ENCODE measurements at regions not wholly inside any gene's neighbourhood (a gene's known extent, or its start where the extent isn't known, plus 50 kb on each side); places are given as distances from the start of the nearest gene placed in this dataset.

- Histone ChIP-seq H3K9me3 (ENCODE audit: control insufficient read depth in 2 of 3, insufficient read depth in 1 of 3, low read length in 3 of 3) (no peaks in the 10 kb centered on the region), H3K9ac (ENCODE audit: low read length in 3 of 3) (no peak overlapping the region), H3K4me3 (ENCODE audit: low read length in 3 of 3) (no peak overlapping the region), H3K27ac (ENCODE audit: low read depth in 2 of 2, low read length in 2 of 2) (no peak overlapping the region), H3K4me1 (ENCODE audit: control insufficient read depth in 2 of 3, insufficient read depth in 2 of 3, low read depth in 1 of 3, low read length in 3 of 3) (no peaks in the 10 kb centered on the region), H3K36me3 (ENCODE audit: control insufficient read depth in 2 of 3, insufficient read depth in 3 of 3, low read length in 3 of 3) (no peaks in the 10 kb centered on the region), H3K27me3 (ENCODE audit: control insufficient read depth, insufficient read depth, low read length) (no peaks in the 10 kb centered on the region)
- intact Hi-C loops (cut with DNase I) = no loop called here
- FAIRE-seq = no peak
- TF ChIP-seq, protein P1, sequence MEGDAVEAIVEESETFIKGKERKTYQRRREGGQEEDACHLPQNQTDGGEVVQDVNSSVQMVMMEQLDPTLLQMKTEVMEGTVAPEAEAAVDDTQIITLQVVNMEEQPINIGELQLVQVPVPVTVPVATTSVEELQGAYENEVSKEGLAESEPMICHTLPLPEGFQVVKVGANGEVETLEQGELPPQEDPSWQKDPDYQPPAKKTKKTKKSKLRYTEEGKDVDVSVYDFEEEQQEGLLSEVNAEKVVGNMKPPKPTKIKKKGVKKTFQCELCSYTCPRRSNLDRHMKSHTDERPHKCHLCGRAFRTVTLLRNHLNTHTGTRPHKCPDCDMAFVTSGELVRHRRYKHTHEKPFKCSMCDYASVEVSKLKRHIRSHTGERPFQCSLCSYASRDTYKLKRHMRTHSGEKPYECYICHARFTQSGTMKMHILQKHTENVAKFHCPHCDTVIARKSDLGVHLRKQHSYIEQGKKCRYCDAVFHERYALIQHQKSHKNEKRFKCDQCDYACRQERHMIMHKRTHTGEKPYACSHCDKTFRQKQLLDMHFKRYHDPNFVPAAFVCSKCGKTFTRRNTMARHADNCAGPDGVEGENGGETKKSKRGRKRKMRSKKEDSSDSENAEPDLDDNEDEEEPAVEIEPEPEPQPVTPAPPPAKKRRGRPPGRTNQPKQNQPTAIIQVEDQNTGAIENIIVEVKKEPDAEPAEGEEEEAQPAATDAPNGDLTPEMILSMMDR (IDR thresholded peaks at IDR 0.05; ENCODE audit: borderline replicate concordance, extremely low read depth, insufficient read depth) = no peak
- DNase-seq = no peak
Observed at GRCh38 chr10:61084493-61084892, 140.5 kb upstream of the RHOBTB1 start.

GRCh38 chr10:61081301-61081700 lies 137.3 kb upstream of the RHOBTB1 start:
- DNase-seq = peak in 1 of 5 donors; percentile 37
- FAIRE-seq = no peak

GRCh38 chr10:61078542-61079275 lies 134.7 kb upstream of the RHOBTB1 start:
- no peaks in the 10 kb centered on the region for H3K27me3 ChIP-seq (ENCODE audit: control insufficient read depth, insufficient read depth, low read length)
- TF ChIP-seq, protein P1 (IDR thresholded peaks at IDR 0.05; ENCODE audit: borderline replicate concordance, extremely low read depth, insufficient read depth) = no peak
- no peaks in the 10 kb centered on the region for H3K9me3 ChIP-seq (ENCODE audit: control insufficient read depth in 2 of 3, insufficient read depth in 1 of 3, low read length in 3 of 3)
- FAIRE-seq = no peak
- H3K27ac ChIP-seq (ENCODE audit: low read depth in 2 of 2, low read length in 2 of 2) = no peak overlapping the region
- DNase-seq = peak in 1 of 5 donors; percentile 41
- H3K4me3 ChIP-seq (ENCODE audit: low read length in 3 of 3) = no peak overlapping the region
- intact Hi-C loops (cut with DNase I) = no loop called here
- no peak overlapping the region for H3K9ac ChIP-seq (ENCODE audit: low read length in 3 of 3)
- H3K36me3 ChIP-seq (ENCODE audit: control insufficient read depth in 2 of 3, insufficient read depth in 3 of 3, low read length in 3 of 3) = no peaks in the 10 kb centered on the region
- no peaks in the 10 kb centered on the region for H3K4me1 ChIP-seq (ENCODE audit: control insufficient read depth in 2 of 3, insufficient read depth in 2 of 3, low read depth in 1 of 3, low read length in 3 of 3)

More at GRCh38 chr10:61081301-61081700, 137.3 kb upstream of the RHOBTB1 start:
- Histone ChIP-seq H3K27ac (ENCODE audit: low read depth in 2 of 2, low read length in 2 of 2) (no peak overlapping the region), H3K9ac (ENCODE audit: low read length in 3 of 3) (no peak overlapping the region), H3K36me3 (ENCODE audit: control insufficient read depth in 2 of 3, insufficient read depth in 3 of 3, low read length in 3 of 3) (no peaks in the 10 kb centered on the region), H3K9me3 (ENCODE audit: control insufficient read depth in 2 of 3, insufficient read depth in 1 of 3, low read length in 3 of 3) (no peaks in the 10 kb centered on the region), H3K4me3 (ENCODE audit: low read length in 3 of 3) (no peak overlapping the region), H3K27me3 (ENCODE audit: control insufficient read depth, insufficient read depth, low read length) (no peaks in the 10 kb centered on the region), H3K4me1 (ENCODE audit: control insufficient read depth in 2 of 3, insufficient read depth in 2 of 3, low read depth in 1 of 3, low read length in 3 of 3) (no peaks in the 10 kb centered on the region)
- TF ChIP-seq, protein P1 (IDR thresholded peaks at IDR 0.05; ENCODE audit: borderline replicate concordance, extremely low read depth, insufficient read depth) = no peak
- intact Hi-C loops (cut with DNase I) = no loop called here

All from kidney (tissue), 13 donors.